DLD1 (cell line): ENCODE measurements at regions not wholly inside any gene's neighbourhood (a gene's known extent, or its start where the extent isn't known, plus 50 kb on each side); places are given as distances from the start of the nearest gene placed in this dataset.
"Not testable (repeated sequence)": the region's sequence is repeated elsewhere in the genome, so short reads cannot be mapped to it uniquely, and the experiment has no call there.

Experiments used
- in situ Hi-C: cut with HindIII; loops from 2 replicates; pipeline ENCODE4 v1.10.0; 2017; ENCODE audit warnings: low sequenced_read_pairs

DNA sequence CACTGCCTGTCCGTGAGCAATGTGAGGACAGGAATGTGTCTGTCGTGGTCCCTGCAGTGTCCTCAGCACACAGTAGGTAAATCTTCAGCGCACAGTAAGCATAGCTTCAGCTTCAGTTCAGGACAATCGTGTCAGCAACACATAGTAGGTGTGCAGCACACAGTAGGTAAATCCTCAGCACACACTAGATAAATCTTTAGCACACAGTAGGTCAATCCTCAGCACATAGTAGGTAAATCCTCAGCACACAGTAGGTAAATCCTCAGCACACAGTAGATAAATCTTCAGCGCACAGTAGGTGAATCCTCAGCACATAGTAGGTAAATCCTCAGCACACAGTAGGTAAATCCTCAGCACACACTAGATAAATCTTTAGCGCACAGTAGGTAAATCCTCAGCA is 102.4 kb downstream of the MICALL2 start:
- in situ Hi-C loops, result not testable (repeated sequence)

DNA sequence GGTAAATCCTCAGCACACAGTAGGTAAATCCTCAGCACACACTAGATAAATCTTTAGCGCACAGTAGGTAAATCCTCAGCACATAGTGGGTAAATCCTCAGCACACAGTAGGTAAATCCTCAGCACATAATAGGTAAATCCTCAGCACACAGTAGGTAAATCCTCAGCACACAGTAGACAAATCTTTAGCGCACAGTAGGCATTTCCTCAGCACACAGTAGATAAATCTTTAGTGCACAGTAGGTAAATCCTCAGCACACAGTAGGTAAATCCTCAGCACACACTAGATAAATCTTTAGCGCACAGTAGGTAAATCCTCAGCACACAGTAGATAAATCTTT is 102.0 kb downstream of the MICALL2 start:
- in situ Hi-C loops, result not testable (repeated sequence)

DNA sequence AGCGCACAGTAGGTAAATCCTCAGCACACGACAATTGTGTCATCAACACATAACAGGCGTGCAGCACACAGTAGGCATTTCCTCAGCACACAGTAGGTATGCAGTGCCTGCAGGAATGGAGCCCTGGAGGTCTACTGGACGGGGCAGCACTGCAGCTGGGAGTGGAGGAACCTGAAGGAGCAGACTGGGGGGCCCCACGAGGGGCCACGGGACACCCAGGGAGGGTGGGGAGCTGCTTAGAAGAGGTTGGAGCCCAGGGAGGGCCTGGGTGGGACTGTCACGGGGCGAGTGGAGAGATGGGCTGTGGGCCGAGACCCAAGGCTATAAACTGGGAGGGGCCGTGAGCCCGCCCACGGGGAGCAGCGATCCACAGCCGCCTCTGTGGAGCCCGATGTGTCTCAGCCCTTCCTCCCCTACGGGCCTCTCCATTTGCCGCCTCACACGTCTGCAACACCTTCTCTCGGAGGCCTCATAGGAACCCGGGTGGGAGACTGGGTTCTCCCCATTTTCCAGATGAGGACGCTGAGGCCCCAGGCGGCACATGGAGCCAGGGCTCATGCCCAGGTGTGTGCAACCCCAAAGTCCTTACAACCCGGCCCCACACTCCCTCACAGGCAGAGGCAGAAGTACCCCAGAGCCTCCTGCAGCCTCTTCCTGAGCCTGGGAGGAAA is 101.5 kb downstream of the MICALL2 start:
- in situ Hi-C loops, result no loop called here

DNA sequence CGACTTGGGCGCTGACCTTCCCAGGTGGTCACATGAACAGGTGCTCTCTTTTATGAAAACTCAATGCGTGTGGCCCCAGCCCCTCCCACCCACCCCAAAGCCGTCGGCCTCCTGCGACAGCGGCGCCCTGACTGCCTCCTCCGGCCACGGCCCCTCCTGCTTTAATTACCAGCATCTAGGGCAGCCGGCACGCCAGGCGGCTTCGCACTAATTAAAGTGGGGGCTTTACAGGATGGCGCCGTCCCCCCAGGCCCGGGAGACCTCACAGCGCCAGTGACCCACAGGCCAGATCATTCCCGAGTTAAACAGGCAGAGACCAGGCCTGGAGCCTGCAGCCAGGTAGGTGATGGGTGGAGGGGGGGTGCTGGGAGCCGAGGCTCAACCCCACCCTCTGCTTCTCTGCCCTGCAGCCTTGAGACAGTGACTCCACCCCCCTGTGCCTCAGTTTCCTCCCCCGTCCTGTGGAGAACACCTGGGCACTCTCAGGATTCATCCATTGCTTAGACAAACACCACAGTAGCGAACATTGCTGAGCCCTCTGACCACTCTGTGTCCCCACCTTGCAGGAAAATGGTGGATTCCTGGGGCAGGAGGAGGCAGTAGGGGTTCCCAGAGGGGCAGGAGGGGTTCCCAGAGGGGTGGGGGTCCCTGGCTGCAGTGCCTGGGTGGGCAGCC is 100.8 kb downstream of the MICALL2 start:
- in situ Hi-C loops, result no loop called here

DNA sequence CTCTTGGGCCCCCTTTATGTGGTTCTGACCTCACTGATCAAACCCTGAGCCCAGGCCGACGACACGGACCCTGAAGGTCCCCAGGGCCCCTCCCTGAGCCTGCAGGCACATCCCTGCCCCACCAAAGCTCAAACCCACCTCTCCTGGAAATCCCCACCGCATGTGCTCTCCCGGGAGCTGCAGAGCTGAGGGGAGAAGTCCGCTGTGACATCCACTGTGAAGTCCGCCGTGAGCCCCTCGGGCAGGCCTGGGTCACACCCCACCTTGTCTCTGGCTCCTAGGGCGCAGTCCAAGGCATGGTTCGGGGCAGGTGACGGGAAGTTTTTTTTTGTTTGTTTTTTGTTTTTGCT is 100.2 kb downstream of the MICALL2 start:
- in situ Hi-C loops, result no loop called here

DNA sequence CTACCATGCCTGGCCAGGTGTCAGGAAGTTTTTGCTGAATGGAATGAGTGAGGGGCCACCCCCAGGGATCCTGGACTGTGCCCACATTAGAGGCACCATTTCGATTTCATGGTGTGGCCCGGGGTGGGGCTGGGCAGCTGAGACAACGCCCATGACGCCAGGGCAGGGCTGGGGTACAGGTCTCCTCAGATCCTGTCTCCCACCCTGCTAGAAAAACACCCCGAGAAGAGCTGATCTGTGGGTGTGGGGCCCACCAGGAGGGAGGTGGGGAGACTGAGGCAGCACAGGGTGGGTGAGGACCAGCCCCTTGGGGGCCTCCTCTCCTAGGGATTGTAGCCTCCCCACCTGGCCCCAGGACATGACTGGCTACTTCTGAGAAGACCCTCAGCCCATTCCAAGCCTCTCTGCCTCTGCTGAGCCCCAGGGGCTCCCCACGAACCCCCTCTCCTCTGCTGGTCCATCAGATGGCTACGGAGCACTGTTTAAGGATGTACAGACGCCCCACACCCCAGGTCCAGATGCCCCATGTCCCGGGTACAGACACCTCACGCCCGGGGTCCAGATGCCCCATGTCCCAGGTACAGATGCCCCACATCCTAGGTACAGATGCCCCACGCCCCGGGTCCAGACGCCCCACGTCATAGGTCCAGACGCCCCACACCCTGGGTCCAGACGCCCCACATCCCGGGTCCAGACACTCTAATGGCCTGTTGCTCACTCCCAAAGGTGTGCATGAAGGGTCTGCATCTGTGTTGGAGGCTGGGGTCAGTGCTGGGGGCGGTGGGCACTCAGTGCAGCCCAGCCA is 99.4 kb downstream of the MICALL2 start:
- in situ Hi-C loops, result no loop called here

DNA sequence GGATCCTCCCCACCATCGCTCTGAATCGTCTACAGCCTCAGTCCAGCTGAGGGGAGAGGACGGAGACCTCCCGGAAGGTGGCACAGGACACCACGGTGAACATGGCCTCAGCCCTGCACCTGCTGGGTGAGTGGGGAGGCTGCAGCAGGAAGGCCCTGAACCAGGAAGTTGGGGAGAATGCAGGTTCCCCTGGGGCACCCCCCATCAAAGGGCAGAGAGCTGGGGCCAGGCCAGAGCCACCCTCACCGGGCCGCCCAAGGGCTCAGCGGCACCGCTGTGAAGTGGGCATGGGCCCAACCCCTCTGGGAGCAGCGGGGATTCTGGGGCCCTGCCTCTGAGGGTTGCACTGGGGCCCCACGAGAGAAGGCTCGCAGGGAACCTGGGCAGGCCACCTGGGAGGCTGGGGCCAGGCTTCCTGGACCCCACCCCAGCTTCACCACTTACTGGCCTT is 98.7 kb downstream of the MICALL2 start:
- in situ Hi-C loops, result no loop called here

DNA sequence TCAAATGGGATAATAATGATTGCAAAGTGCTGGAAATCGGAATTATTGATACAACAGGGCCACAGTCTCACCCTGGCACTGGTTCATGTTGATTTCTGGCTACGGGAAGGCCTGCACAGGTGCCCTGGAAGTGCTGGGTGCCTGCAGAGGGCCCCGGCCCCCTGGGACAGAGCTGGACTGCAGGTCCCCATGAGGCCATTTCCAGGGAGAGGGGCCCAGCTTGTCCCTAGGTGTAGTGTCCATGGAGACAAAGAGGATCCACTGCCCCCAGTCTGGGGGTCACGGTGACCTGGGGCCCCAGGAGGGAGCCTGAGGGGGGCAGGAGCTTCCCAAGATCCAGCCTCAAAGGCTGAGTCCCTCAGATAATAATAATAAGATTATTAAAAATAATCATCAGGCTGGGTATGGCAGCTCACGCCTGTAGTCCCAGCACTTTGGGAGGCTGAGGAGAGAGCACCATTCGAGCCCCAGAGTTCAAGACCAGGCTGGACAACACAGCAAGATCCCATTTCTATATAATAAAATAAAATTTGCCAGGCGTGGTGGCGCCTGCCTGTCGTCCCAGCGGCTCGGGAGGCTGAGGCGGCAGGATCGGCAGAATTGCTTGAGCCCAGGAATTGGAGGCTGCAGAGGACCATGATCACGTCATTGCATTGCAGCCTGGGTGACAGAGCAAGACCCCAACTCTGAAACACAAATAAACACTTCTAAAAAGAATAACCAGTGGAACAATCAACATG is 98.1 kb downstream of the MICALL2 start:
- in situ Hi-C loops, result no loop called here

DNA sequence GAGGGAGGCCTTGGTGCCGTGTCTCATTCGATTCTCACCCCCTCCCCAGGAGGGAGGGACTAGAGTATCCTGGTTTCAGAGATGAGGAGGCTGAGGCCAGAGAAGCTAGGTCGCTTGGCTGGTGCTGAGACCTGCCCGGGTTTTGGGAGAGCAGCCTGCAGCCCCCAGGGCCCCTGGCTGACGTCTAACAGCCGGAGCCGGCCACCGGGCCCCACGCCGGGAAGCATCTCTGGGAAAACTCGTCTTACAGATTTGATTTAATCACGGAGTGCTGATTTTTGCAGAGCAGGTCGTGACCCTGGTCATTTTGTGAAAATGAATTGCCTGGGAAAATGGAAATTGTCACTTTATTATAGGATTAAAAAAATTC is 97.5 kb downstream of the MICALL2 start:
- in situ Hi-C loops, result no loop called here

DNA sequence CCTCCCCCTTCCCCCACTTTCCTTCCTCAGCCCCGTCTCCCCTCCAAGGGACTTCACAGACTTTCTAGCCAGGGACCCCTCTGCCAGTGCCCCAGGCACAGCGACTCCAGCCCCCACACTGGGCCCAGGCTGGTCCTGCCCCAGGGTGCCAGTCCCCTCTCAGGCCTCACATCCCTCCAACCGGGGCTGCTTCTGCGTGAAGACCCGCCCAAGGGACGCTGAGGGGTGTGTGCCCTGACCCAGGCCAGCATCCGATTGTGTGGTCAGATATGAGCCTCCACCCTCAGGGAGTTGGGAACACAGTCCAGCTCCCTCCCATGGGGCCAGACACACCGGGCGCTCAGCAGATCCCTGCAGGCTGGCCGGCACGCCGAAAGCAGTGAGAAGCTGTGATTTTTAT is 97.0 kb downstream of the MICALL2 start:
- in situ Hi-C loops, result no loop called here

DNA sequence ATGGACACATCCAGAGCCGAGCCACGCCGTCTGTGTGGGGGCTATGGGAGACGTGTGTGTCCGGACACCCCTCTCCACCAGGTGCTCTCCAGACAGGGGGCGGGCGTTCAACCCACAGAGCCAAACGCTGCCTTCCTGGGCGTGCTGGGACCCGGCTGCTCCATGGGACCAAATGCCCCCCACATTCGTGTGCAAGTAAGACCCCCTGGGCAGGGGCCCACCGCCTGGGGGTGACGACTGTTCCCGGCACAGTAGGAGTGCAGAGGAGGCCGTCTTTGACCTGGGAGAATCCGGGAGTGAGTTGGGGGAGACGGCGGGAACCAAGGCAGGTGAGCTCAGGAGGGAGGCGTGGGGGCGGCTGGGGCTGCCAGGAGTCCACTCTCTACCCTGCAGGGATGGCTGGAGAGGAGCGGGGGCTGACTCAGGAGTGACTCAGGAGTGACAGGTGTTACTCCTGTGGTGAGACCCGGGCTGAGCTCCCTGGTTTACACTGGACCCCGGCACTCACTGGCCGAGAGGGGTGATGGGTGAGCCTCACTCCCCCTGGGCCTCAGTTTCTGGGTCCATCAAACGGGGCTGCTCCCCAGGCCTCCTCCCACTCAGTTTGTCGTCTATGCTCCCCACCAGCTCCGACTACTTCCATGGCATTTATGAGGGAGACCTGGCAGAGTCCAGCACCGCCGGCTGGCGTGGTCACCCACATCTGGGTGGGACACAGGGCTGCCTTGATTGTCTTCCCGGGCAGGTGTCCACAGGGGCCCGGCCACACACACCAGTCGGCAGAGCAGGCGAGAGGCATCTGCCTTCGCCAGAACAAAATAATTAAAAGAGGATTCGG is 95.0 kb downstream of the MICALL2 start:
- in situ Hi-C loops, result no loop called here

DNA sequence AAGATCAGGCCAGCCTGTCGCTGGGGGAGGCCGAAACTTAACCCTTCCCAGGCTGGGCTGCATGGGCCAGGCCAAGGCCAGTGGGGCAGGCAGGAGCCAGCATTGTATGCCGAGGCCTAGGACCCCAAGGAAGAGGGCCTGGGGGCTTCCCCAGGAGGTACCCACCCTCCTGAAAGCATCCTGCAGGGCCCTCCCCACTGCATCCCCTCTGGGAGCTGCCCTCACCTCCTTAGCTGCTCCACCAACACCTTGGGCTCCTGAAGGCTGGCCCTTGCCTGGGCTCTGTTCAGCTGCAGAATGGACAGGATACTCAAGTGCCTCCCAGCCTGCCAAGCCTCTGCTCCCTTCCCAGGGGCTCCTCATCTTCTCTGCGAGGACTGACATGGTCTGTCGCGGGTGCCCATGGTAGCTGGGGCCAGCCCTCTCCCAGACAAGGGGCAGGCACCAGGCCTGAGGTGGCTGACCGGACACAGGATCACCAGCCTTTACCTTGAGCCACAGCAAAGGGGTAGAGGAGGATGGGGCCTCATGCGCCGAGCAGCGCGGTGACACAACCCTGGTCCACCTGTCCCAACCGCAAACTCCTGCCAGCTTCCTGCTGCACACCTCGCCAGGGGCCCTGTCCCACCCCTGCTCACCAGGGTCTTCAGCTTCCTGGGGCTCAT is 94.2 kb downstream of the MICALL2 start:
- in situ Hi-C loops, result no loop called here

DNA sequence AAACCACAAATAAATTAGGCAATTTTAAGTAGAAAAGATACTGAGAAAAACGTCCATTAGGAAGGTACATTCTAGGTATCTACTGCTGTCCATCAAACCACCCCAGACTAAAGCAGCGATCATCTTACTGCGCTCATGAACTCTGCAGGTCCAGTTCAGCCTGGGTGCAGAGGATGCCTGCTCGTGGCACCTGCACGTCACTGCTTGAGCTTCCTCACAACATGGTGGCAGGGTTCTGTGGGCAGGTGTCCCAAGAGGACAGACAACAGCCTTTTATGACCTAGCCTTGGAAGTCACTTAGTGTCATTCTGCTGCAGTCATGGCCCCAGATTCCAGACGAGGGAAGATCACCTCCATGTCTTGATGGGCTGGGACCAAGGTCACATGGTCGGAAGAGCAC is 93.4 kb downstream of the MICALL2 start:
- in situ Hi-C loops, result no loop called here

DNA sequence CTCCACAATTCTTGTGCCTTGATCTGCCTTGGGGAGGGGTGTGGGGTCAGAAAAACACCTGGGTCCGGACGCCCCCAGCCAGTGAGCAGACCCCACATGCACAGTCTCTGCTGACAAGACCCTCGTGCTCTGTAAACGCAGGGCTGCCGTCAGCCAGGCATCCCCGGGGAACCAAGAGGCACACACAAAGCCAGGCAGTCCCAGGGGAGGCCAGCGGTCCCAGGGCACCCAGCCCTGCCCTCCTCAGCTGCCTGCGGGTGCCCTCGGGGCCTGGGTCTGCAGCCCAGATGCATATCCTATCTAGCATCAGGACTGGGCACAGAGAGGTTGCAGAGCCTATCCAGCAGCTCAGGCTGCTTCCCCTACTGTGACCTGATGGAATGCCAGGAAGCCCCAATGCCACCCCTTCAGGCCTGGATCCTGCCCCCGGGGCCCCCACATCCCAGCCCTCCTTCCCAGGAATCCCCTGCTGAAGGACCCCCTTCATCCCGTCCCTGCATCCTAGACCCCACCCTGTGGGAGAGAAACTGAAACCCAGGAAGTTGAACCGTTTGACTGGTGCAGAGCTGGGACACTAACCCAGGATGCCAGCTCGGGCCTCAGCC is 92.4 kb downstream of the MICALL2 start:
- in situ Hi-C loops, result no loop called here

DNA sequence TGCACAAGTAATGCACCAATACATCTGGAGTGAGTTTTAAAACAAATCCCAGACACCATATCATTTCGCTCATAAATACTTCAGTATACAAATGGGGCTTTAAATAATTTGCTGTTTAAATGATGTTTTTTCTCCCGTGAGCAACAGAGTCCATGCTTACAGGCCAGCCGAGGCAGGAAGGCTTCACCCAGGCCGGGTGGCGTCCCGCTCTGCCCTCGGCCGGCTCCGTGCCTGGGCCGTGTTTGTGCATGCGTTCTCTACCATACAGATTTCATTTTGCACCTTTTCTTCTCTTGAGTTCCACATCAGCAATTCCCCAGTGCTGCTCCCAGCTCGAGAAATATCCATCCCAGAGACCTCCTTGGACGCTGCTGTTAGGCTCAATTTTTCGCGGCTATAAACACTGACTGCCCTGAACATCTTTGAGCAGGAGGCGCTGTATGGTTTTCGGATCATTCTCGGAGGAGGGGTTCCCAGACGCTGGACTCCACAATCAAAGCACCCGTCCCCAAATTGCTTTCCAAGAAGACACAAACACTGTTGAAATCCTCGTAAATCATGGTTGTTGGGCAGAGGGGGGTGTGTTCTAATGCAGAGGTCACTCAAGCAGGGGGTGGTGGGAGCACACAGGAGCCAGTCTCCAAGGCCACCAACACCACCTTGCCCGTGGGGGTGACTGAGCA is 91.6 kb downstream of the MICALL2 start:
- in situ Hi-C loops, result no loop called here

DNA sequence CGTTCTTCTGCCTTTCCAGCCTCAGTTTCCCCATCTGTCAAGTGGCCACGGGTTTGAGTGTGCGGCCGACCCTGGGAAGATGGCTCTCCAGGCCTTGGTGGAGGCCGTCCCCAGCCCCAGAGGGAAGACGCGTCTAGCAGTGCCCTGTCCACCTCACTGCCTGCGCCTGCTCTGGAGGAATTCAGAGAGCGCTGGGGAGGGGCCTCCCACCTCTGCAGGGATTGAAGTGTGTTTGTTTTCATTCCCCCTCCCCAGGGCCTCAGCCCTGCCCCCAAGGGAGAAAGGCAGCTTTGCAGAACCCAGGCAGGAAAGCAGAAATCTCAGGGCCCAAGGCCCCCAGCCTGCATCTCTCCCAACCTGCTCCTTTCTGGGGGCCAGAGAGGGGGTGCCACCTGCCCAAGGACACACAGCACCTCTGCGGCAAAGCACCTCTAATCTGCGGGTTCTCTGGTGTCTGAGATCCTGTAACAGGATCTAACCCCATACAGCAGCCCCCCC is 91.0 kb downstream of the MICALL2 start:
- in situ Hi-C loops, result no loop called here

DNA sequence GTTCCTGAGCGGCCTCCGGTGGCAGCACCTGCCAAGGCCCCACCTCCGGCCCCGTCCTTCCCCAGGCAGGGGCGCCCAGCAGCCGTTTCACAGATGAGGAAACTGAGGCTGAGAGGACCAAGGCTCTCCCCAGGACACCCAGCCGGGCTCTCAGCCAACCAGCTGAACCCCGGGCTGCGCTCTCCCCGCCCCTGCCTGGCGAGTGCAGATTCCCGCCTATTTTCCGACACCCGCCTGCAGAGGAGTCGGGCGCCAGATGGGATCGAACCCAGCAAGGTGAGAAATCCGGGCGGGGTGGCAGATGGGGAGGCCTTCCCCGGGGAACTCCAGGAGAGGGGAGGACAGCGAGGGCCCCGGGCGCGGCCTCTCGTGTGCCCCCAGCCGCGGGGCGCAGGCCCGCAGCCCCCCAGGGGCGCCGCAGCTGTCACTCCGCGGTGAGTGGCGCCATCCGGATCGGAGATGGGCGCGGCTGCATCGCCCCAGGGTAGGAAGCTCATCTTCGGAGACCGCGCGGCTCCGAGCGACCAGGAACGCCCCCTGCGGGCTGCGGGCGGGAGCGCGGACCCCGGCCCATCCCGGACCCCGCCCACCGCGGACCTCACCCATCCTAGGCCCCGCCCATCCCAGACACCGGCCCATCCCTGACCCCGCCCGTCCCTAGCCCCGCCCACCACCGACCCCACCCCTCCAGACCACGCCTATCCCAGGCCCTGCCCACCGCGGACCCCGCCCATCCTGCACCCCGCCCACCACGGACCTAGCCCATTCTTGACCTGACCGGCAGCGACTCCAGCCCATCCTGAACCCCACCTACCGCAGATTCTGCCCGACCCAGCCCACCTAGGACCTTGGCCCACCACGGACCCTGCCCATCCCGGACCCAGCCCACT is 90.3 kb downstream of the MICALL2 start:
- in situ Hi-C loops, result no loop called here
